ENCODE measurements at regions not wholly inside any gene's neighbourhood (a gene's known extent, or its start where the extent isn't known, plus 50 kb on each side); places are given as distances from the start of the nearest gene placed in this dataset.

GRCh38 chr2:61712060-61712459 is 141.8 kb downstream of the FAM161A start:
- ChIA-PET POLR2A (interaction anchor here (0.6 kb wide), 1 partner anchor 9 kb away, joined by 3 read pairs; no protein-coding TSS in a partner anchor), CTCF (no interaction called here)
- no peak overlapping the region for H3K4me3 Mint-ChIP-seq (ENCODE audit: unreplicated experiment)
- TF ChIP-seq, protein P1, sequence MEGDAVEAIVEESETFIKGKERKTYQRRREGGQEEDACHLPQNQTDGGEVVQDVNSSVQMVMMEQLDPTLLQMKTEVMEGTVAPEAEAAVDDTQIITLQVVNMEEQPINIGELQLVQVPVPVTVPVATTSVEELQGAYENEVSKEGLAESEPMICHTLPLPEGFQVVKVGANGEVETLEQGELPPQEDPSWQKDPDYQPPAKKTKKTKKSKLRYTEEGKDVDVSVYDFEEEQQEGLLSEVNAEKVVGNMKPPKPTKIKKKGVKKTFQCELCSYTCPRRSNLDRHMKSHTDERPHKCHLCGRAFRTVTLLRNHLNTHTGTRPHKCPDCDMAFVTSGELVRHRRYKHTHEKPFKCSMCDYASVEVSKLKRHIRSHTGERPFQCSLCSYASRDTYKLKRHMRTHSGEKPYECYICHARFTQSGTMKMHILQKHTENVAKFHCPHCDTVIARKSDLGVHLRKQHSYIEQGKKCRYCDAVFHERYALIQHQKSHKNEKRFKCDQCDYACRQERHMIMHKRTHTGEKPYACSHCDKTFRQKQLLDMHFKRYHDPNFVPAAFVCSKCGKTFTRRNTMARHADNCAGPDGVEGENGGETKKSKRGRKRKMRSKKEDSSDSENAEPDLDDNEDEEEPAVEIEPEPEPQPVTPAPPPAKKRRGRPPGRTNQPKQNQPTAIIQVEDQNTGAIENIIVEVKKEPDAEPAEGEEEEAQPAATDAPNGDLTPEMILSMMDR (IDR thresholded peaks at IDR 0.05; ENCODE audit: unreplicated experiment), result no peak
- H3K9me3 Mint-ChIP-seq (ENCODE audit: unreplicated experiment), result no peaks in the 10 kb centered on the region
- DNase-seq (ENCODE audit: unreplicated experiment), result no peak
- no peaks in the 10 kb centered on the region for H3K36me3 Mint-ChIP-seq (ENCODE audit: insufficient read depth, unreplicated experiment)
- intact Hi-C loops (cut with micrococcal nuclease), result no loop called here
- no peak overlapping the region for H3K27ac Mint-ChIP-seq (ENCODE audit: low read depth, unreplicated experiment)
- BruUV-seq (replicated peaks), result no TSS peak
- no peaks in the 10 kb centered on the region for H3K4me1 Mint-ChIP-seq (ENCODE audit: insufficient read depth, unreplicated experiment)
- no peaks in the 10 kb centered on the region for H3K27me3 Mint-ChIP-seq (ENCODE audit: insufficient read depth, unreplicated experiment)

GRCh38 chr2:61710711-61711110 is 143.1 kb downstream of the FAM161A start:
- no peak for DNase-seq (ENCODE audit: unreplicated experiment)
- no TSS peak for BruUV-seq (replicated peaks)
- Mint-ChIP-seq H3K36me3 (ENCODE audit: insufficient read depth, unreplicated experiment) (no peaks in the 10 kb centered on the region), H3K4me1 (ENCODE audit: insufficient read depth, unreplicated experiment) (no peaks in the 10 kb centered on the region), H3K9me3 (ENCODE audit: unreplicated experiment) (no peaks in the 10 kb centered on the region), H3K27me3 (ENCODE audit: insufficient read depth, unreplicated experiment) (no peaks in the 10 kb centered on the region), H3K27ac (ENCODE audit: low read depth, unreplicated experiment) (no peak overlapping the region), H3K4me3 (ENCODE audit: unreplicated experiment) (no peak overlapping the region)
- POLR2A ChIA-PET, result no interaction called here
- CTCF ChIA-PET, result no interaction called here
- intact Hi-C loops (cut with micrococcal nuclease), result no loop called here
- TF ChIP-seq, protein P1 (IDR thresholded peaks at IDR 0.05; ENCODE audit: unreplicated experiment), result no peak

- Mint-ChIP-seq H3K27ac (ENCODE audit: low read depth, unreplicated experiment) (no peak overlapping the region), H3K27me3 (ENCODE audit: insufficient read depth, unreplicated experiment) (no peaks in the 10 kb centered on the region), H3K4me3 (ENCODE audit: unreplicated experiment) (no peak overlapping the region), H3K4me1 (ENCODE audit: insufficient read depth, unreplicated experiment) (no peaks in the 10 kb centered on the region), H3K9me3 (ENCODE audit: unreplicated experiment) (no peaks in the 10 kb centered on the region), H3K36me3 (ENCODE audit: insufficient read depth, unreplicated experiment) (no peaks in the 10 kb centered on the region)
- ChIA-PET CTCF (interaction anchor here (0.6 kb wide), 1 partner anchor 13 kb away, joined by 3 read pairs; no protein-coding TSS in a partner anchor), POLR2A (interaction anchor here (0.6 to 1.0 kb wide), 3 partner anchors 55 to 304 kb away, joined by 3 read pairs; no protein-coding TSS in a partner anchor)
- intact Hi-C loops (cut with micrococcal nuclease), result no loop called here
- peak; percentile 20 for DNase-seq (ENCODE audit: unreplicated experiment)
- TF ChIP-seq, protein P1 (IDR thresholded peaks at IDR 0.05; ENCODE audit: unreplicated experiment), result no peak
- no TSS peak for BruUV-seq (replicated peaks)
These were observed 145.6 kb downstream of the FAM161A start for GRCh38 chr2:61707984-61708852.

- no peaks in the 10 kb centered on the region for H3K4me1 Mint-ChIP-seq (ENCODE audit: insufficient read depth, unreplicated experiment)
- H3K36me3 Mint-ChIP-seq (ENCODE audit: insufficient read depth, unreplicated experiment), result no peaks in the 10 kb centered on the region
- H3K4me3 Mint-ChIP-seq (ENCODE audit: unreplicated experiment), result no peak overlapping the region
- H3K27ac Mint-ChIP-seq (ENCODE audit: low read depth, unreplicated experiment), result no peak overlapping the region
- no TSS peak for BruUV-seq (replicated peaks)
- TF ChIP-seq, protein P1 (IDR thresholded peaks at IDR 0.05; ENCODE audit: unreplicated experiment), result no peak
- H3K27me3 Mint-ChIP-seq (ENCODE audit: insufficient read depth, unreplicated experiment), result no peaks in the 10 kb centered on the region
- no peak for DNase-seq (ENCODE audit: unreplicated experiment)
- no peaks in the 10 kb centered on the region for H3K9me3 Mint-ChIP-seq (ENCODE audit: unreplicated experiment)
- intact Hi-C loops (cut with micrococcal nuclease), result no loop called here
- ChIA-PET CTCF (interaction anchor here (0.6 to 1.2 kb wide), 2 partner anchors 18 to 294 kb away, joined by 5 read pairs; no protein-coding TSS in a partner anchor), POLR2A (no interaction called here)
These were observed 148.2 kb downstream of the FAM161A start for GRCh38 chr2:61705625-61706024.

Measured in MCF 10A (cell line).